Esophagus muscularis mucosa (tissue), 4 donors: ENCODE measurements at regions not wholly inside any gene's neighbourhood (a gene's known extent, or its start where the extent isn't known, plus 50 kb on each side); places are given as distances from the start of the nearest gene placed in this dataset.

Experiments used
- DNase-seq: peaks from one replicate; pipeline ENCODE4 v3.0.0-alpha.2; 2017; ENCODE audit errors: extremely low spot score
- H3K27ac ChIP-seq, 4 donors: fragments of 200-600 bp; sonication (generic); replicated peaks in 1 of 4; 1 replicate in 3 of 4; 2 replicates in 1 of 4; pipeline ENCODE4 v1.5.1; 2016 to 2019; ENCODE audit warnings: mild to moderate bottlenecking in 1 of 4
- H3K27me3 ChIP-seq, 4 donors: fragments of 200-600 bp; sonication (generic); one replicate each; pipeline versions ENCODE4 v1.5.1 to v1.6.0; 2016 to 2019
- H3K36me3 ChIP-seq, 4 donors: fragments of 200-600 bp; sonication (generic); one replicate each; pipeline ENCODE4 v1.5.1; 2016 to 2019
- H3K4me1 ChIP-seq, 4 donors: fragments of 200-600 bp; sonication (generic); one replicate each; pipeline ENCODE4 v1.5.1; 2016 to 2019
- H3K4me3 ChIP-seq, 4 donors: fragments of 200-600 bp; sonication (generic); 1 replicate in 2 of 4; 2 replicates in 2 of 4; pipeline ENCODE4 v1.5.1; 2016 to 2019; ENCODE audit warnings: mild to moderate bottlenecking in 4 of 4, moderate library complexity in 1 of 4
- H3K9me3 ChIP-seq, 4 donors: fragments of 200-600 bp; sonication (generic); 1 replicate in 3 of 4; 2 replicates in 1 of 4; pipeline ENCODE4 v1.5.1; 2016 to 2019
- CTCF ChIP-seq, 3 experiments: fragments of 200-600 bp in 2 of 3; fragments of 450-650 bp in 1 of 3; sonication (generic) in 2 of 3; IDR thresholded peaks; one replicate each; pipeline ENCODE4 v1.5.1; 2017 to 2019; ENCODE audit warnings: antibody characterized with exemption in 3 of 3, mild to moderate bottlenecking in 2 of 3, moderate library complexity in 1 of 3
- EP300 ChIP-seq: sonication (generic); formaldehyde crosslinking; IDR thresholded peaks from one replicate; pipeline ENCODE4 v1.6.1; 2017; ENCODE audit warnings: antibody characterized with exemption
- POLR2A ChIP-seq: fragments of 450-650 bp; IDR thresholded peaks from one replicate; pipeline ENCODE4 v1.6.1; 2017; ENCODE audit warnings: antibody characterized with exemption, moderate library complexity, mild to moderate bottlenecking, low read depth
- POLR2AphosphoS5 ChIP-seq, 2 donors: sonication (generic); formaldehyde crosslinking; IDR thresholded peaks; one replicate each; pipeline ENCODE4 v1.6.1; 2017; ENCODE audit warnings: antibody characterized with exemption in 2 of 2
- WGBS: methylation state at CpG from one replicate; pipeline ENCODE4 v1.1.5; 2018; 5-methylcytosine and 5-hydroxymethylcytosine counted together
- intact Hi-C: fragments of 100-400 bp; cut with DNase I; formaldehyde crosslinking; loops from one replicate; pipeline ENCODE4 v1.15.1; 2023

GRCh38 chr12:19964549-19964948 lies 403.8 kb upstream of the PDE3A start:
- peaks cover 12 to 30% (median 23%) of the 10 kb centered on the region in 4 donors for H3K4me1 ChIP-seq
- intact Hi-C loops: no loop called here

GRCh38 chr12:19965196-19966038 lies 402.9 kb upstream of the PDE3A start:
- Histone ChIP-seq H3K27ac (no peak overlapping the region), H3K4me3 (no peak overlapping the region), H3K9me3 (no peaks in the 10 kb centered on the region), H3K36me3 (no peaks in the 10 kb centered on the region), H3K4me1 (peaks cover 16 to 36% (median 23%) of the 10 kb centered on the region in 4 donors), H3K27me3 (no peaks in the 10 kb centered on the region)
- DNase-seq: no peak
- no peak for TF ChIP-seq POLR2A
- no peak for TF ChIP-seq POLR2AphosphoS5 (IDR thresholded peaks at IDR 0.05)
- no peak for TF ChIP-seq CTCF (IDR thresholded peaks at IDR 0.05)
- TF ChIP-seq EP300: no peak
- intact Hi-C loops: no loop called here
- 78% methylated on average over 3 of the region's 3 CpGs for WGBS

More at GRCh38 chr12:19964549-19964948, 403.8 kb upstream of the PDE3A start:
- 55% methylated on average over 3 of the region's 3 CpGs for WGBS
- no peak for TF ChIP-seq CTCF (IDR thresholded peaks at IDR 0.05)
- TF ChIP-seq POLR2AphosphoS5 (IDR thresholded peaks at IDR 0.05): no peak
- no peak for TF ChIP-seq POLR2A
- TF ChIP-seq EP300: no peak
- DNase-seq: no peak
- H3K27me3 ChIP-seq: no peaks in the 10 kb centered on the region
- H3K27ac ChIP-seq: no peak overlapping the region
- H3K4me3 ChIP-seq: no peak overlapping the region
- H3K36me3 ChIP-seq: no peaks in the 10 kb centered on the region
- H3K9me3 ChIP-seq: no peaks in the 10 kb centered on the region

GRCh38 chr12:19967001-19967400 lies 401.3 kb upstream of the PDE3A start:
- intact Hi-C loops: no loop called here
- H3K4me3 ChIP-seq: no peak overlapping the region
- TF ChIP-seq POLR2A (no peak), CTCF (IDR thresholded peaks at IDR 0.05) (no peak), EP300 (no peak), POLR2AphosphoS5 (IDR thresholded peaks at IDR 0.05) (no peak)
- WGBS: 46% methylated on average over 4 of the region's 4 CpGs
- no peak for DNase-seq
- H3K9me3 ChIP-seq: no peaks in the 10 kb centered on the region
- no peaks in the 10 kb centered on the region for H3K36me3 ChIP-seq
- no peaks in the 10 kb centered on the region for H3K27me3 ChIP-seq
- H3K4me1 ChIP-seq: peaks cover 18 to 44% (median 27%) of the 10 kb centered on the region in 4 donors
- peak overlapping the region in 3 of 4 donors; percentile 2 to 48 (median 12) for H3K27ac ChIP-seq

GRCh38 chr12:19967431-19967830 lies 400.9 kb upstream of the PDE3A start:
- H3K27ac ChIP-seq: peak overlapping the region in 3 of 4 donors; percentile 2 to 48 (median 12)
- no peak for DNase-seq

More at GRCh38 chr12:19967431-19967830, 400.9 kb upstream of the PDE3A start:
- Histone ChIP-seq H3K4me3 (no peak overlapping the region), H3K4me1 (peaks cover 15 to 44% (median 27%) of the 10 kb centered on the region in 4 donors), H3K9me3 (no peaks in the 10 kb centered on the region), H3K27me3 (no peaks in the 10 kb centered on the region), H3K36me3 (no peaks in the 10 kb centered on the region)
- WGBS: 4% methylated on average over 2 of the region's 2 CpGs
- intact Hi-C loops: no loop called here
- TF ChIP-seq POLR2A (no peak), POLR2AphosphoS5 (IDR thresholded peaks at IDR 0.05) (peak in 1 of 2 donors; percentile 65), EP300 (no peak), CTCF (IDR thresholded peaks at IDR 0.05) (no peak)
